Lung (tissue), 11 donors: ENCODE measurements at regions not wholly inside any gene's neighbourhood (a gene's known extent, or its start where the extent isn't known, plus 50 kb on each side); places are given as distances from the start of the nearest gene placed in this dataset.
A peak's percentile ranks its signal among the peaks of the same experiment; 100 is the strongest.

Experiments
- ATAC-seq: fragments of 200-7000 bp; cut with Tn5 transposase; one replicate; pipeline ENCODE4 v1.9.1; 2020; ENCODE audit warnings: moderate number of reproducible peaks; ENCODE audit not compliant: insufficient read depth, low FRiP score
- DNase-seq, 3 donors: peaks; one replicate each; pipeline ENCODE4 v3.0.0-alpha.2; 2013 to 2017
- H3K27ac ChIP-seq, 2 donors: one replicate each; pipeline ENCODE4 v1.5.1; 2013; ENCODE audit warnings: mild to moderate bottlenecking in 2 of 2, moderate library complexity in 2 of 2, control low read depth in 1 of 2, inconsistent platforms in 1 of 2, low read depth in 1 of 2, low read length in 1 of 2
- H3K27me3 ChIP-seq, 3 donors: one replicate each; pipeline ENCODE4 v1.5.1; 2013; ENCODE audit warnings: low read length in 2 of 3; ENCODE audit not compliant: control insufficient read depth in 3 of 3, insufficient read depth in 3 of 3
- H3K36me3 ChIP-seq, 4 donors: one replicate each; pipeline ENCODE4 v1.5.1; 2013; ENCODE audit warnings: low read length in 4 of 4, mild to moderate bottlenecking in 1 of 4, moderate library complexity in 1 of 4; ENCODE audit not compliant: control insufficient read depth in 4 of 4, insufficient read depth in 4 of 4
- H3K4me1 ChIP-seq, 5 donors: one replicate each; pipeline ENCODE4 v1.5.1; 2013; ENCODE audit warnings: low read length in 5 of 5, mild to moderate bottlenecking in 2 of 5, moderate library complexity in 1 of 5; ENCODE audit not compliant: control insufficient read depth in 5 of 5, insufficient read depth in 5 of 5
- H3K4me3 ChIP-seq: one replicate; pipeline ENCODE4 v1.5.1; 2013; ENCODE audit warnings: mild to moderate bottlenecking, control low read depth, moderate library complexity
- H3K9ac ChIP-seq, 2 donors: one replicate each; pipeline ENCODE4 v1.5.1; 2013; ENCODE audit warnings: low read length in 2 of 2, control low read depth in 1 of 2; ENCODE audit not compliant: insufficient read depth in 1 of 2
- H3K9me3 ChIP-seq, 4 donors: one replicate each; pipeline ENCODE4 v1.5.1; 2013; ENCODE audit warnings: low read length in 3 of 4, mild to moderate bottlenecking in 1 of 4, moderate library complexity in 1 of 4; ENCODE audit not compliant: control insufficient read depth in 4 of 4, insufficient read depth in 3 of 4
- CTCF ChIP-seq: IDR thresholded peaks from 2 replicates; pipeline ENCODE4 v1.5.1; 2012; ENCODE audit warnings: mild to moderate bottlenecking; ENCODE audit errors: control extremely low read depth, extremely low read depth
- WGBS, 2 donors: extraction: QIAGEN DNeasy Blood & Tissue Kit; methylation state at CpG; one replicate each; pipeline ENCODE4 v1.1.7; 2013; 5-methylcytosine and 5-hydroxymethylcytosine counted together
- donor health status: control.
- donor health status: control.
- donor health status: Bipolar disorder and iron deficiency.
- donor health status: healthy.
- donor health status: DM: yes; HTN: yes; CAD: no.

GRCh38 chr5:57903458-57903857 is 420.8 kb upstream of the ACTBL2 start:
- no peak for TF ChIP-seq CTCF
- H3K4me3 ChIP-seq: no peak overlapping the region
- no peaks in the 10 kb centered on the region for H3K9me3 ChIP-seq
- DNase-seq (peak in 2 of 3 donors; percentile 85 to 89), ATAC-seq (no peak)
- no peak overlapping the region for H3K27ac ChIP-seq
- no peaks in the 10 kb centered on the region for H3K36me3 ChIP-seq
- H3K4me1 ChIP-seq: peaks cover 0 to 32% (median 8%) of the 10 kb centered on the region in 5 donors
- no peak overlapping the region for H3K9ac ChIP-seq
- H3K27me3 ChIP-seq: no peaks in the 10 kb centered on the region

- TF ChIP-seq CTCF: no peak
- no peak for ATAC-seq
- Histone ChIP-seq H3K27me3 (no peaks in the 10 kb centered on the region), H3K4me3 (no peak overlapping the region), H3K36me3 (no peaks in the 10 kb centered on the region), H3K4me1 (peaks cover 0 to 32% (median 8%) of the 10 kb centered on the region in 5 donors), H3K9ac (no peak overlapping the region), H3K27ac (no peak overlapping the region), H3K9me3 (no peaks in the 10 kb centered on the region)
- 88 to 90% methylated on average over 2 of the region's 2 CpGs for WGBS, 2 donors
- DNase-seq: no peak
Observed at GRCh38 chr5:57902095-57902494, 419.5 kb upstream of the ACTBL2 start.

- 38 to 45% methylated on average over 4 of the region's 4 CpGs for WGBS, 2 donors
- no peak for TF ChIP-seq CTCF
- ATAC-seq (no peak), DNase-seq (peak in 2 of 3 donors; percentile 35 to 67)
- Histone ChIP-seq H3K9ac (no peak overlapping the region), H3K9me3 (no peaks in the 10 kb centered on the region), H3K4me3 (no peak overlapping the region), H3K36me3 (no peaks in the 10 kb centered on the region), H3K4me1 (peaks cover 0 to 38% (median 8%) of the 10 kb centered on the region in 5 donors), H3K27ac (no peak overlapping the region), H3K27me3 (no peaks in the 10 kb centered on the region)
Observed at GRCh38 chr5:57900381-57900944, 417.9 kb upstream of the ACTBL2 start.

- H3K36me3 ChIP-seq: no peaks in the 10 kb centered on the region
- no peak for DNase-seq
- no peak for TF ChIP-seq CTCF
- peaks cover 0 to 29% (median 12%) of the 10 kb centered on the region in 5 donors for H3K4me1 ChIP-seq
- no peaks in the 10 kb centered on the region for H3K27me3 ChIP-seq
- H3K9ac ChIP-seq: no peak overlapping the region
- no peak overlapping the region for H3K27ac ChIP-seq
- ATAC-seq: no peak
- no peak overlapping the region for H3K4me3 ChIP-seq
- H3K9me3 ChIP-seq: no peaks in the 10 kb centered on the region
Observed at GRCh38 chr5:57896576-57896975, 414.0 kb upstream of the ACTBL2 start.
